ENCODE measurements at regions not wholly inside any gene's neighbourhood (a gene's known extent, or its start where the extent isn't known, plus 50 kb on each side); places are given as distances from the start of the nearest gene placed in this dataset.

- Mint-ChIP-seq H3K4me3 (no peak overlapping the region), H3K9me3 (no peaks in the 10 kb centered on the region), H3K27ac (no peak overlapping the region), H3K36me3 (no peaks in the 10 kb centered on the region), H3K4me1 (peaks cover 10% of the 10 kb centered on the region; the same call in 1 of the 2 replicates), H3K27me3 (ENCODE audit: low read depth) (no peaks in the 10 kb centered on the region; the same call in 1 of the 2 replicates)
- DNase-seq (ENCODE audit: low spot score) (no peak), ATAC-seq (peak; percentile 28; the same call in 1 of the 2 replicates)
- ChIA-PET POLR2A (no interaction called here), CTCF (interaction anchor here (0.8 to 1.9 kb wide), 6 partner anchors 14 to 105 kb away, joined by 3 to 8 read pairs (median 4); no protein-coding TSS in a partner anchor)
- TF ChIP-seq ZNF532 (CRISPR knock-in tag; IDR thresholded peaks at IDR 0.05; ENCODE audit: borderline replicate concordance) (no peak), ZNF396 (CRISPR knock-in tag; IDR thresholded peaks at IDR 0.05; ENCODE audit: borderline replicate concordance) (no peak), NR2C2 (CRISPR knock-in tag; IDR thresholded peaks at IDR 0.05) (no peak), ZNF121 (CRISPR knock-in tag; IDR thresholded peaks at IDR 0.05) (no peak), OVOL2 (CRISPR knock-in tag; IDR thresholded peaks at IDR 0.05; ENCODE audit: borderline replicate concordance) (no peak), MYBL2 (CRISPR knock-in tag; IDR thresholded peaks at IDR 0.05) (no peak), E2F4 (CRISPR knock-in tag; IDR thresholded peaks at IDR 0.05; ENCODE audit: borderline replicate concordance, low read depth) (no peak), ATF1 (CRISPR knock-in tag; IDR thresholded peaks at IDR 0.05) (no peak), SP1 (CRISPR knock-in tag; conservative IDR thresholded peaks at IDR 0.05) (no peak)
Measured at GRCh38 chr15:38668898-38669391, 104.3 kb upstream of the RASGRP1 start.

GRCh38 chr15:38670128-38671005 lies 105.8 kb upstream of the RASGRP1 start:
- Mint-ChIP-seq H3K9me3 (no peaks in the 10 kb centered on the region), H3K4me1 (peaks cover 10% of the 10 kb centered on the region; the same call in 1 of the 2 replicates), H3K27ac (no peak overlapping the region), H3K27me3 (ENCODE audit: low read depth) (no peaks in the 10 kb centered on the region; the same call in 1 of the 2 replicates), H3K4me3 (no peak overlapping the region), H3K36me3 (no peaks in the 10 kb centered on the region)
- POLR2A ChIA-PET, result no interaction called here
- DNase-seq (ENCODE audit: low spot score) (no peak), ATAC-seq (no peak)
- CTCF ChIA-PET, result no interaction called here
- no peak for TF ChIP-seq ZNF232 (CRISPR knock-in tag; IDR thresholded peaks at IDR 0.05)
- no peak for TF ChIP-seq ZNF263 (CRISPR knock-in tag; IDR thresholded peaks at IDR 0.05; ENCODE audit: low read depth)
- TF ChIP-seq, protein P1, sequence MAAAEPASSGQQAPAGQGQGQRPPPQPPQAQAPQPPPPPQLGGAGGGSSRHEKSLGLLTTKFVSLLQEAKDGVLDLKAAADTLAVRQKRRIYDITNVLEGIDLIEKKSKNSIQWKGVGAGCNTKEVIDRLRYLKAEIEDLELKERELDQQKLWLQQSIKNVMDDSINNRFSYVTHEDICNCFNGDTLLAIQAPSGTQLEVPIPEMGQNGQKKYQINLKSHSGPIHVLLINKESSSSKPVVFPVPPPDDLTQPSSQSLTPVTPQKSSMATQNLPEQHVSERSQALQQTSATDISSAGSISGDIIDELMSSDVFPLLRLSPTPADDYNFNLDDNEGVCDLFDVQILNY (CRISPR knock-in tag; IDR thresholded peaks at IDR 0.05), result no peak
- TF ChIP-seq TCF7 (CRISPR knock-in tag; IDR thresholded peaks at IDR 0.05; ENCODE audit: low read depth), result no peak
- TF ChIP-seq FOXK1 (CRISPR knock-in tag; IDR thresholded peaks at IDR 0.05), result no peak
- no peak for TF ChIP-seq RORB (CRISPR knock-in tag; IDR thresholded peaks at IDR 0.05)
- TF ChIP-seq, protein P2, sequence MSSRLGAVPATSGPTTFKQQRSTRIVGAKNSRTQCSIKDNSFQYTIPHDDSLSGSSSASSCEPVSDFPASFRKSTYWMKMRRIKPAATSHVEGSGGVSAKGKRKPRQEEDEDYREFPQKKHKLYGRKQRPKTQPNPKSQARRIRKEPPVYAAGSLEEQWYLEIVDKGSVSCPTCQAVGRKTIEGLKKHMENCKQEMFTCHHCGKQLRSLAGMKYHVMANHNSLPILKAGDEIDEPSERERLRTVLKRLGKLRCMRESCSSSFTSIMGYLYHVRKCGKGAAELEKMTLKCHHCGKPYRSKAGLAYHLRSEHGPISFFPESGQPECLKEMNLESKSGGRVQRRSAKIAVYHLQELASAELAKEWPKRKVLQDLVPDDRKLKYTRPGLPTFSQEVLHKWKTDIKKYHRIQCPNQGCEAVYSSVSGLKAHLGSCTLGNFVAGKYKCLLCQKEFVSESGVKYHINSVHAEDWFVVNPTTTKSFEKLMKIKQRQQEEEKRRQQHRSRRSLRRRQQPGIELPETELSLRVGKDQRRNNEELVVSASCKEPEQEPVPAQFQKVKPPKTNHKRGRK (CRISPR knock-in tag; IDR thresholded peaks at IDR 0.05; ENCODE audit: borderline replicate concordance), result no peak
- no peak for TF ChIP-seq FOXP4 (CRISPR knock-in tag; IDR thresholded peaks at IDR 0.05)
- TF ChIP-seq ZNF121 (CRISPR knock-in tag; IDR thresholded peaks at IDR 0.05), result no peak
- TF ChIP-seq OVOL2 (CRISPR knock-in tag; IDR thresholded peaks at IDR 0.05; ENCODE audit: borderline replicate concordance), result no peak
- no peak for TF ChIP-seq ZNF416 (CRISPR knock-in tag; IDR thresholded peaks at IDR 0.05)
- TF ChIP-seq ATF1 (CRISPR knock-in tag; IDR thresholded peaks at IDR 0.05), result no peak
- no peak for TF ChIP-seq USF1 (CRISPR knock-in tag; IDR thresholded peaks at IDR 0.05)
- no peak for TF ChIP-seq NR1H2 (CRISPR knock-in tag; IDR thresholded peaks at IDR 0.05)
